ENCODE measurements at regions not wholly inside any gene's neighbourhood (a gene's known extent, or its start where the extent isn't known, plus 50 kb on each side); places are given as distances from the start of the nearest gene placed in this dataset.

- Histone ChIP-seq H3K36me3 (ENCODE audit: control insufficient read depth in 2 of 3, insufficient read depth in 3 of 3, low read length in 3 of 3) (no peaks in the 10 kb centered on the region), H3K4me3 (ENCODE audit: low read length in 3 of 3) (no peak overlapping the region), H3K9me3 (ENCODE audit: control insufficient read depth in 2 of 3, insufficient read depth in 1 of 3, low read length in 3 of 3) (no peaks in the 10 kb centered on the region), H3K27ac (ENCODE audit: low read depth in 2 of 2, low read length in 2 of 2) (no peak overlapping the region), H3K27me3 (ENCODE audit: control insufficient read depth, insufficient read depth, low read length) (no peaks in the 10 kb centered on the region), H3K4me1 (ENCODE audit: control insufficient read depth in 2 of 3, insufficient read depth in 2 of 3, low read depth in 1 of 3, low read length in 3 of 3) (peaks cover 0 to 12% (median 9%) of the 10 kb centered on the region in 3 donors), H3K9ac (ENCODE audit: low read length in 3 of 3) (no peak overlapping the region)
- DNase-seq (no peak), FAIRE-seq (no peak)
- intact Hi-C loops (cut with DNase I): no loop called here
- TF ChIP-seq, protein P1, sequence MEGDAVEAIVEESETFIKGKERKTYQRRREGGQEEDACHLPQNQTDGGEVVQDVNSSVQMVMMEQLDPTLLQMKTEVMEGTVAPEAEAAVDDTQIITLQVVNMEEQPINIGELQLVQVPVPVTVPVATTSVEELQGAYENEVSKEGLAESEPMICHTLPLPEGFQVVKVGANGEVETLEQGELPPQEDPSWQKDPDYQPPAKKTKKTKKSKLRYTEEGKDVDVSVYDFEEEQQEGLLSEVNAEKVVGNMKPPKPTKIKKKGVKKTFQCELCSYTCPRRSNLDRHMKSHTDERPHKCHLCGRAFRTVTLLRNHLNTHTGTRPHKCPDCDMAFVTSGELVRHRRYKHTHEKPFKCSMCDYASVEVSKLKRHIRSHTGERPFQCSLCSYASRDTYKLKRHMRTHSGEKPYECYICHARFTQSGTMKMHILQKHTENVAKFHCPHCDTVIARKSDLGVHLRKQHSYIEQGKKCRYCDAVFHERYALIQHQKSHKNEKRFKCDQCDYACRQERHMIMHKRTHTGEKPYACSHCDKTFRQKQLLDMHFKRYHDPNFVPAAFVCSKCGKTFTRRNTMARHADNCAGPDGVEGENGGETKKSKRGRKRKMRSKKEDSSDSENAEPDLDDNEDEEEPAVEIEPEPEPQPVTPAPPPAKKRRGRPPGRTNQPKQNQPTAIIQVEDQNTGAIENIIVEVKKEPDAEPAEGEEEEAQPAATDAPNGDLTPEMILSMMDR (IDR thresholded peaks at IDR 0.05; ENCODE audit: borderline replicate concordance, extremely low read depth, insufficient read depth): no peak
Measured at GRCh38 chr1:8207202-8207601, 110.7 kb upstream of the SLC45A1 start.

DNA sequence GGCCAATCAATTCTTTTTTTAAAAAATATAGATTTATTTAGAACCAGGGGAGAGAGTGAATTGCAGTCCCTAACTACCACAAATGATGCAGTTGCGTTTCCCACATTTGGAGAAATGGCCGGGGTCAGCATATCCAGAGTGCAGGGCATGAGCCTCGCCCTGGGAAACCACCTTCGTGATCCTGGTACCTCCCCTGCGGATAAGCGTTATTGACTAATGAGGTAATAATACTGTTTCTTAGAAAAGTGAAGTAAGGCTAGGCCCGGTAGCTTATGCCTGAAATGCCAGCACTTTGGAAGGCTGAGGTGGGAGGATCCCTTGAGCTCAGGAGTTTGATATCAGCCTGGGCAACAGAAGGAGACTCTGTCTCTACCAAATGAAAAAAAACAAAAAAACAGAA, 111.5 kb upstream of the SLC45A1 start:
- Histone ChIP-seq H3K27ac (ENCODE audit: low read depth in 2 of 2, low read length in 2 of 2) (no peak overlapping the region), H3K4me1 (ENCODE audit: control insufficient read depth in 2 of 3, insufficient read depth in 2 of 3, low read depth in 1 of 3, low read length in 3 of 3) (peaks cover 0 to 18% (median 16%) of the 10 kb centered on the region in 3 donors), H3K36me3 (ENCODE audit: control insufficient read depth in 2 of 3, insufficient read depth in 3 of 3, low read length in 3 of 3) (no peaks in the 10 kb centered on the region), H3K9me3 (ENCODE audit: control insufficient read depth in 2 of 3, insufficient read depth in 1 of 3, low read length in 3 of 3) (no peaks in the 10 kb centered on the region), H3K4me3 (ENCODE audit: low read length in 3 of 3) (no peak overlapping the region), H3K27me3 (ENCODE audit: control insufficient read depth, insufficient read depth, low read length) (no peaks in the 10 kb centered on the region), H3K9ac (ENCODE audit: low read length in 3 of 3) (no peak overlapping the region)
- no peak for FAIRE-seq
- intact Hi-C loops (cut with DNase I): no loop called here
- no peak for DNase-seq
- TF ChIP-seq, protein P1 (IDR thresholded peaks at IDR 0.05; ENCODE audit: borderline replicate concordance, extremely low read depth, insufficient read depth): no peak

- H3K4me1 ChIP-seq (ENCODE audit: control insufficient read depth in 2 of 3, insufficient read depth in 2 of 3, low read depth in 1 of 3, low read length in 3 of 3): peaks cover 0 to 23% (median 17%) of the 10 kb centered on the region in 3 donors
- H3K9me3 ChIP-seq (ENCODE audit: control insufficient read depth in 2 of 3, insufficient read depth in 1 of 3, low read length in 3 of 3): no peaks in the 10 kb centered on the region
- no peak overlapping the region for H3K27ac ChIP-seq (ENCODE audit: low read depth in 2 of 2, low read length in 2 of 2)
- intact Hi-C loops (cut with DNase I): no loop called here
- no peak for FAIRE-seq
- DNase-seq: no peak
- no peaks in the 10 kb centered on the region for H3K27me3 ChIP-seq (ENCODE audit: control insufficient read depth, insufficient read depth, low read length)
- H3K36me3 ChIP-seq (ENCODE audit: control insufficient read depth in 2 of 3, insufficient read depth in 3 of 3, low read length in 3 of 3): no peaks in the 10 kb centered on the region
- TF ChIP-seq, protein P1 (IDR thresholded peaks at IDR 0.05; ENCODE audit: borderline replicate concordance, extremely low read depth, insufficient read depth): no peak
- no peak overlapping the region for H3K9ac ChIP-seq (ENCODE audit: low read length in 3 of 3)
- no peak overlapping the region for H3K4me3 ChIP-seq (ENCODE audit: low read length in 3 of 3)
Measured at GRCh38 chr1:8205771-8206170, 112.1 kb upstream of the SLC45A1 start.

GRCh38 chr1:8204826-8205225, 113.1 kb upstream of the SLC45A1 start:
- TF ChIP-seq, protein P1 (IDR thresholded peaks at IDR 0.05; ENCODE audit: borderline replicate concordance, extremely low read depth, insufficient read depth): no peak
- H3K9ac ChIP-seq (ENCODE audit: low read length in 3 of 3): no peak overlapping the region
- H3K27ac ChIP-seq (ENCODE audit: low read depth in 2 of 2, low read length in 2 of 2): no peak overlapping the region
- H3K4me1 ChIP-seq (ENCODE audit: control insufficient read depth in 2 of 3, insufficient read depth in 2 of 3, low read depth in 1 of 3, low read length in 3 of 3): peaks cover 0 to 23% (median 17%) of the 10 kb centered on the region in 3 donors
- FAIRE-seq (no peak), DNase-seq (no peak)
- no peaks in the 10 kb centered on the region for H3K27me3 ChIP-seq (ENCODE audit: control insufficient read depth, insufficient read depth, low read length)
- no peaks in the 10 kb centered on the region for H3K9me3 ChIP-seq (ENCODE audit: control insufficient read depth in 2 of 3, insufficient read depth in 1 of 3, low read length in 3 of 3)
- intact Hi-C loops (cut with DNase I): no loop called here
- no peaks in the 10 kb centered on the region for H3K36me3 ChIP-seq (ENCODE audit: control insufficient read depth in 2 of 3, insufficient read depth in 3 of 3, low read length in 3 of 3)
- no peak overlapping the region for H3K4me3 ChIP-seq (ENCODE audit: low read length in 3 of 3)
